Fibroblast of lung (primary cell): ENCODE measurements at regions not wholly inside any gene's neighbourhood (a gene's known extent, or its start where the extent isn't known, plus 50 kb on each side); places are given as distances from the start of the nearest gene placed in this dataset.
A peak's percentile ranks its signal among the peaks of the same experiment; 100 is the strongest.

Experiments used
- DNase-seq, 2 donors: peaks; one replicate each; pipeline versions ENCODE4 v3.0.0 to v3.0.0-alpha.2; 2010; ENCODE audit warnings: low read depth in 2 of 2
- H2AFZ ChIP-seq: 2 replicates; pipeline ENCODE4 v1.5.1; 2012; ENCODE audit warnings: low read length, control low read depth, inconsistent platforms
- H3K27ac ChIP-seq: 2 replicates; pipeline ENCODE4 v1.5.1; 2011; ENCODE audit warnings: low read length, control low read depth; ENCODE audit not compliant: insufficient read depth
- H3K27me3 ChIP-seq: 2 replicates; pipeline ENCODE4 v1.5.1; 2011; ENCODE audit warnings: mild to moderate bottlenecking, low read length; ENCODE audit not compliant: control insufficient read depth, insufficient read depth
- H3K36me3 ChIP-seq: 2 replicates; pipeline ENCODE4 v1.5.1; 2011; ENCODE audit warnings: low read length; ENCODE audit not compliant: control insufficient read depth, insufficient read depth
- H3K4me1 ChIP-seq: 2 replicates; pipeline ENCODE4 v1.5.1; 2011; ENCODE audit warnings: low read length; ENCODE audit not compliant: control insufficient read depth, insufficient read depth; ENCODE audit errors: extremely low read depth
- H3K4me2 ChIP-seq: 2 replicates; pipeline ENCODE4 v1.5.1; 2011; ENCODE audit warnings: low read length, control low read depth; ENCODE audit not compliant: insufficient read depth; ENCODE audit errors: extremely low read depth
- H3K4me3 ChIP-seq, 4 experiments: fragments of 200-600 bp in 1 of 4; sonication (generic) in 1 of 4; replicated peaks in 1 of 4; 2 replicates each; pipeline ENCODE4 v1.5.1; 2011 to 2016; ENCODE audit warnings: low read length in 4 of 4, low read depth in 3 of 4, mild to moderate bottlenecking in 3 of 4, control low read depth in 2 of 4, inconsistent platforms in 1 of 4, mixed read lengths in 1 of 4; ENCODE audit not compliant: insufficient read depth in 1 of 4; ENCODE audit errors: control extremely low read depth in 1 of 4
- H3K79me2 ChIP-seq: 2 replicates; pipeline ENCODE4 v1.5.1; 2012; ENCODE audit warnings: mild to moderate bottlenecking, low read length, inconsistent platforms; ENCODE audit not compliant: control insufficient read depth, insufficient read depth
- H3K9ac ChIP-seq: 2 replicates; pipeline ENCODE4 v1.5.1; 2011; ENCODE audit warnings: mild to moderate bottlenecking, low read length, control low read depth; ENCODE audit not compliant: insufficient read depth
- H3K9me3 ChIP-seq: 2 replicates; pipeline ENCODE4 v1.5.1; 2012; ENCODE audit warnings: low read depth, low read length; ENCODE audit not compliant: control insufficient read depth, insufficient read depth
- H4K20me1 ChIP-seq: 2 replicates; pipeline ENCODE4 v1.5.1; 2011; ENCODE audit warnings: low read length; ENCODE audit not compliant: control insufficient read depth, insufficient read depth; ENCODE audit errors: extremely low read depth
- CTCF ChIP-seq, 2 donors: IDR thresholded peaks in 1 of 2; conservative IDR thresholded peaks in 1 of 2; 1 replicate in 1 of 2; 2 replicates in 1 of 2; pipeline ENCODE4 v1.5.1; 2011 to 2012; ENCODE audit warnings: low read length in 2 of 2, control low read depth in 1 of 2, inconsistent platforms in 1 of 2, low read depth in 1 of 2, mild to moderate bottlenecking in 1 of 2
- EZH2 ChIP-seq: IDR thresholded peaks from 2 replicates; pipeline ENCODE4 v1.5.1; 2012; ENCODE audit warnings: low read length, control low read depth, mild to moderate bottlenecking; ENCODE audit errors: missing control alignments

- no peak overlapping the region for H3K4me3 ChIP-seq
- TF ChIP-seq EZH2 (no peak), CTCF (conservative IDR thresholded peaks at IDR 0.05 in 1 of 2, IDR thresholded peaks at IDR 0.05 in 1 of 2; ENCODE audit: low read depth in 1 of 2, low read length in 2 of 2) (no peak)
- no peaks in the 10 kb centered on the region for H3K36me3 ChIP-seq
- H3K27me3 ChIP-seq: no peaks in the 10 kb centered on the region
- H3K4me2 ChIP-seq: no peak overlapping the region
- no peak for DNase-seq
- H3K9me3 ChIP-seq: no peaks in the 10 kb centered on the region
- H3K27ac ChIP-seq: no peak overlapping the region
- H4K20me1 ChIP-seq: no peaks in the 10 kb centered on the region
- no peaks in the 10 kb centered on the region for H3K4me1 ChIP-seq
- no peak overlapping the region for H2AFZ ChIP-seq
- no peaks in the 10 kb centered on the region for H3K79me2 ChIP-seq
- H3K9ac ChIP-seq: no peak overlapping the region
Observed at GRCh38 chr20:11200423-11200822, 526.6 kb upstream of the JAG1 start.

GRCh38 chr20:11204926-11205768 lies 531.3 kb upstream of the JAG1 start:
- Histone ChIP-seq H3K4me3 (no peak overlapping the region), H2AFZ (no peak overlapping the region), H3K4me2 (no peak overlapping the region), H3K27ac (no peak overlapping the region), H4K20me1 (no peaks in the 10 kb centered on the region), H3K9me3 (no peaks in the 10 kb centered on the region), H3K27me3 (no peaks in the 10 kb centered on the region), H3K36me3 (no peaks in the 10 kb centered on the region), H3K79me2 (no peaks in the 10 kb centered on the region), H3K9ac (no peak overlapping the region), H3K4me1 (no peaks in the 10 kb centered on the region)
- TF ChIP-seq EZH2: no peak
- peak; percentile 93 for TF ChIP-seq CTCF (conservative IDR thresholded peaks at IDR 0.05 in 1 of 2, IDR thresholded peaks at IDR 0.05 in 1 of 2; ENCODE audit: low read depth in 1 of 2, low read length in 2 of 2)
- DNase-seq: peak; percentile 48 to 82

- Histone ChIP-seq H3K4me1 (no peaks in the 10 kb centered on the region), H3K4me2 (no peak overlapping the region), H3K9me3 (no peaks in the 10 kb centered on the region), H3K9ac (no peak overlapping the region), H3K27ac (no peak overlapping the region), H3K36me3 (no peaks in the 10 kb centered on the region), H3K4me3 (no peak overlapping the region), H3K79me2 (no peaks in the 10 kb centered on the region), H4K20me1 (no peaks in the 10 kb centered on the region), H3K27me3 (no peaks in the 10 kb centered on the region), H2AFZ (no peak overlapping the region)
- no peak for TF ChIP-seq CTCF (conservative IDR thresholded peaks at IDR 0.05 in 1 of 2, IDR thresholded peaks at IDR 0.05 in 1 of 2; ENCODE audit: low read depth in 1 of 2, low read length in 2 of 2)
- TF ChIP-seq EZH2: no peak
- no peak for DNase-seq
Observed at GRCh38 chr20:11205769-11206362, 532.1 kb upstream of the JAG1 start.
